ENCODE measurements at regions not wholly inside any gene's neighbourhood (a gene's known extent, or its start where the extent isn't known, plus 50 kb on each side); places are given as distances from the start of the nearest gene placed in this dataset.

- TF ChIP-seq CTCF (IDR thresholded peaks at IDR 0.05) (no peak), EP300 (IDR thresholded peaks at IDR 0.05) (no peak), POLR2A (IDR thresholded peaks at IDR 0.05) (no peak)
These were observed 378.5 kb upstream of the CT83 start for GRCh38 chrX:116841290-116841689.
